CD4-positive, alpha-beta T cell treated with Interleukin-15 for 4 hours (primary cell): ENCODE measurements at regions not wholly inside any gene's neighbourhood (a gene's known extent, or its start where the extent isn't known, plus 50 kb on each side); places are given as distances from the start of the nearest gene placed in this dataset.

ENCODE experiments used
- DNase-seq: peaks from one replicate; pipeline ENCODE4 v3.0.0-alpha.2; 2020; ENCODE audit warnings: low spot score

- no peak for DNase-seq
Observed at GRCh38 chr6:81241126-81242041, 511.1 kb downstream of the TENT5A start.

- DNase-seq: no peak
Observed at GRCh38 chr6:81238390-81238789, 514.1 kb downstream of the TENT5A start.

GRCh38 chr6:81237226-81237625, 515.3 kb downstream of the TENT5A start:
- no peak for DNase-seq

GRCh38 chr6:81235512-81235911, 517.0 kb downstream of the TENT5A start:
- DNase-seq: no peak

GRCh38 chr6:81233990-81234389, 518.5 kb downstream of the TENT5A start:
- no peak for DNase-seq

GRCh38 chr6:81228912-81229555, 523.4 kb downstream of the TENT5A start:
- no peak for DNase-seq

GRCh38 chr6:81226957-81227356, 525.5 kb downstream of the TENT5A start:
- no peak for DNase-seq

GRCh38 chr6:81216668-81217067, 535.8 kb downstream of the TENT5A start:
- DNase-seq: no peak

GRCh38 chr6:81215092-81215432, 537.4 kb downstream of the TENT5A start:
- no peak for DNase-seq

- DNase-seq: no peak
Observed at GRCh38 chr6:81214414-81215091, 537.9 kb downstream of the TENT5A start.

- no peak for DNase-seq
Observed at GRCh38 chr6:81204731-81205130, 547.8 kb downstream of the TENT5A start.

GRCh38 chr6:81194374-81194773, 558.1 kb downstream of the TENT5A start:
- no peak for DNase-seq

GRCh38 chr6:81172056-81172740, 580.3 kb downstream of the TENT5A start:
- no peak for DNase-seq

- DNase-seq: no peak
Observed at GRCh38 chr6:81169166-81169565, 583.3 kb downstream of the TENT5A start.

GRCh38 chr6:81166770-81167169, 585.7 kb downstream of the TENT5A start:
- no peak for DNase-seq

GRCh38 chr6:81158956-81159355, 593.5 kb downstream of the TENT5A start:
- no peak for DNase-seq

GRCh38 chr6:81148751-81149150, 603.7 kb downstream of the TENT5A start:
- DNase-seq: no peak

GRCh38 chr6:81145506-81145905, 607.0 kb downstream of the TENT5A start:
- DNase-seq: no peak

- DNase-seq: no peak
Observed at GRCh38 chr6:81144346-81144745, 608.1 kb downstream of the TENT5A start.

GRCh38 chr6:81138236-81138635, 614.2 kb downstream of the TENT5A start:
- no peak for DNase-seq

- no peak for DNase-seq
Observed at GRCh38 chr6:81130969-81131368, 621.5 kb downstream of the TENT5A start.

- DNase-seq: no peak
Observed at GRCh38 chr6:81130061-81130460, 622.4 kb downstream of the TENT5A start.
